ENCODE measurements at regions not wholly inside any gene's neighbourhood (a gene's known extent, or its start where the extent isn't known, plus 50 kb on each side); places are given as distances from the start of the nearest gene placed in this dataset.

DNA sequence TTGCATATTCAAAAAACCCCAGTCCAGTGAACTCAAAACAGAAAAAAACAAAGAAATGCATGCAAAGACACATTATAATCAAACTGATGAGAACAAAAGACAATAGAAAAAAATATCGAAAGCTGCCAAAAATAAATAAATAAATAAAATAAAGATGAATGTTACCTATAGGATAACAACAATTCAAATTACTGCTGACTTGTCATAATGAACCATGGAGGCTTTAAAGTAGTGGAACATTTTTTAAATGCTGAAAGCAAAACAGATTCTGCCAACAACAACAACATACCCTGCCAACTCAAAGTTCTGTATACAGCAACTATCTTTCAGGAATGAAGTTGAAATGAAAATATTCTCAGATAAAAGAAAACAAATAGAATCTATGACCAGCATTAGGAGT lies 116.6 kb downstream of the CBLN1 start:
- TF ChIP-seq, protein P1, sequence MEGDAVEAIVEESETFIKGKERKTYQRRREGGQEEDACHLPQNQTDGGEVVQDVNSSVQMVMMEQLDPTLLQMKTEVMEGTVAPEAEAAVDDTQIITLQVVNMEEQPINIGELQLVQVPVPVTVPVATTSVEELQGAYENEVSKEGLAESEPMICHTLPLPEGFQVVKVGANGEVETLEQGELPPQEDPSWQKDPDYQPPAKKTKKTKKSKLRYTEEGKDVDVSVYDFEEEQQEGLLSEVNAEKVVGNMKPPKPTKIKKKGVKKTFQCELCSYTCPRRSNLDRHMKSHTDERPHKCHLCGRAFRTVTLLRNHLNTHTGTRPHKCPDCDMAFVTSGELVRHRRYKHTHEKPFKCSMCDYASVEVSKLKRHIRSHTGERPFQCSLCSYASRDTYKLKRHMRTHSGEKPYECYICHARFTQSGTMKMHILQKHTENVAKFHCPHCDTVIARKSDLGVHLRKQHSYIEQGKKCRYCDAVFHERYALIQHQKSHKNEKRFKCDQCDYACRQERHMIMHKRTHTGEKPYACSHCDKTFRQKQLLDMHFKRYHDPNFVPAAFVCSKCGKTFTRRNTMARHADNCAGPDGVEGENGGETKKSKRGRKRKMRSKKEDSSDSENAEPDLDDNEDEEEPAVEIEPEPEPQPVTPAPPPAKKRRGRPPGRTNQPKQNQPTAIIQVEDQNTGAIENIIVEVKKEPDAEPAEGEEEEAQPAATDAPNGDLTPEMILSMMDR (conservative IDR thresholded peaks at IDR 0.05), result no peak
- no peak overlapping the region for H3K27ac ChIP-seq

DNA sequence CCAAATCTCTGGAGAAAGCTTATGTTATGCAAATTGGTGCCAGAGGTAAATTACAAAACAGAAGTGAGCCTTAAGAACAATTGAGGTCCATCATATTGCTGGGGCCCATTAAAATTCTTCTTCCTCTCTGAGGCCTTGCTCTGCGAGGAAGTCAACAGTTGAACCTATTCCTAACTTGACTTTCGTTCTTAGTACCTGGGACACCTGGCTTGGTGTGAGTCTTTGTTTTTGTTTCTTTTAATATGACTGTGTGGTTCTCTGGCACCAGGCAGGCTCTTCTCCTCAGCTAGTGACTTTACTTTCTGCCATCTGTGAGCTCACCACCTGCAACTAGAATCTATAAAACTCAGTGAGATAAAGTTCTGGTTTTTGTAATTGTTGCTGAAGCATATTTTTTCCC lies 120.4 kb downstream of the CBLN1 start:
- no peak overlapping the region for H3K27ac ChIP-seq

DNA sequence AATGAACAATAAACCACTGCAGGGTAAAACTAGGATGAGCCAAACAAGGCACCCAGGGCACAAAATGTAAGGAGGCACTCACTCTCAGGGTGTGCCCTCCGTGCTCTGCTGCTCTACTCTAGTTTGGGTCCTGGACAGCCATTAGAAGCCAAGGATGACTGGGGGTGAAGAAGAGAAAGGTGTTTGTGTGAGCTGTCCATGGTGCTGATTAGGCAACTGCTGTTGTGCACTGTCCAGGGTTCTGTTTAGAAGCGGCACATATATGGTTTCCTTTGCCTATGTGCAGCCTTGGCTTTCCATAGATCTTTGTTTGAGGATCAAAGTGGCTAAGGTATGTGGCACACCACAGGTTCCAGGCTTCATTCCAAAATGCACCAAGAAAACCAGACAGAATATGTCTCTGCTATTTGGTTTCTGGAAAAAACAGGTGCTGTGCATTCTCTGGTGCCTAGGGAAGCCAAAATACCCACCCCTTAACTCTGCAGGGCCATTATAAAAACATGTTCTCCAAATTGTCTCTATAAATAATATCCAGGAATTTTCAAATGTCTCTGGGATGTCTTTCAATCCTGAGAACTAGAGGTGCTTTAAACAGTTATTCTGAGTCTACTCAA lies 123.5 kb downstream of the CBLN1 start:
- TF ChIP-seq, protein P1 (conservative IDR thresholded peaks at IDR 0.05), result no peak
- H3K27ac ChIP-seq, result no peak overlapping the region

More for the DNA sequence above, 120.4 kb downstream of the CBLN1 start:
- TF ChIP-seq, protein P1 (conservative IDR thresholded peaks at IDR 0.05), result no peak

DNA sequence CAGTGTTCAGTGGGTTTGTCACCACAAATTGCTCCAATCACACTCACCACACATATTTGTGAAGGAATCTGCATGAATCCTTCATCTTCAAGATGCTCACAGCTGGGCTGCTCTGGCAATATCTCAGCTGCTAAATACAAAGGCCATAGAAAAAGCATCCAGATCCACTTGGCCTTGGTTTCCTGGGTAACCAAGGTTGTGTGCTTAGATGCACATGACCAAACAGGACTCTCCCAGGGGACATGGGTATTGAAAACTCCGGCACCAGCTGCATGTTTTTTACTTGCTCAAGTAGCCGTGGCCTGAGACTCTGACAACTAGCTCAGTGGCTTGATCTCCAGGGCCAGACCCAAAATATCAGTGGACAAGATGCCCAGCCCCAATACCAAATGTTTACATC lies 131.3 kb downstream of the CBLN1 start:
- H3K27ac ChIP-seq, result no peak overlapping the region
- TF ChIP-seq, protein P1 (conservative IDR thresholded peaks at IDR 0.05), result no peak

GRCh38 chr16:49148410-49148809 lies 133.2 kb downstream of the CBLN1 start:
- no peak overlapping the region for H3K27ac ChIP-seq

DNA sequence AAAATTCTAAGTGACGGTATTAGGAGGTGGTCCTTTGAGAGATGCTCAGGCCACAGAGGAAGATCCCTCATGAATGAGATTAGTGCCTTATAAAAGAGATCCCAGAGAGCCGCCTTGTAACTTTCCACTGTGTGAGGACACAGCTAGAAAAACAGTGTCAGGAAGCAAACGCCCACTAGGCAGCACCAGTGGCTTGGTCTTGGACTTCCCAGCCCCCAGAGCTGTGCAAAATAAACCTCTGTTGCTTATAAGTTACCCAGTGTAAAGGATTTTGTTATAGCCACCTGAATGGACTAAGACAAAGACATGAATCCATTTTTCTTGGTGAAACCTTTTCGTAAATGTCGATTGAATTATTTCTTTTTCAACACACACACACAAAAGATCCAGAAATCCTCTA lies 141.0 kb downstream of the CBLN1 start:
- TF ChIP-seq, protein P1 (conservative IDR thresholded peaks at IDR 0.05), result no peak
- H3K27ac ChIP-seq, result no peak overlapping the region

More at GRCh38 chr16:49148410-49148809, 133.2 kb downstream of the CBLN1 start:
- TF ChIP-seq, protein P1 (conservative IDR thresholded peaks at IDR 0.05), result no peak

GRCh38 chr16:49130397-49130796 lies 151.2 kb downstream of the CBLN1 start:
- TF ChIP-seq, protein P1 (conservative IDR thresholded peaks at IDR 0.05), result no peak
- H3K27ac ChIP-seq, result no peak overlapping the region
